DOHH2 (cell line): ENCODE measurements at regions not wholly inside any gene's neighbourhood (a gene's known extent, or its start where the extent isn't known, plus 50 kb on each side); places are given as distances from the start of the nearest gene placed in this dataset.

Source experiments
- H3F3A ChIP-seq: fragments of 200-600 bp; sonication (generic), shearing (Covaris generic); 2 replicates; pipeline ENCODE4 v1.6.0; 2016; ENCODE audit warnings: antibody characterized with exemption, mild to moderate bottlenecking; ENCODE audit not compliant: control insufficient read depth, insufficient read depth
- H3K27ac ChIP-seq: fragments of 200-600 bp; sonication (generic); 2 replicates; pipeline ENCODE4 v1.5.1; 2014; ENCODE audit warnings: low read depth, mild to moderate bottlenecking, low read length, moderate library complexity
- H3K27me3 ChIP-seq: fragments of 200-600 bp; sonication (generic); 2 replicates; pipeline ENCODE4 v1.6.1; 2014; ENCODE audit warnings: mild to moderate bottlenecking, low read length, mixed read lengths; ENCODE audit not compliant: control insufficient read depth
- H3K36me3 ChIP-seq: fragments of 200-600 bp; sonication (generic); 2 replicates; pipeline ENCODE4 v1.6.1; 2014; ENCODE audit warnings: mild to moderate bottlenecking, low read length, moderate library complexity, mixed read lengths; ENCODE audit not compliant: control insufficient read depth
- H3K4me1 ChIP-seq: fragments of 200-600 bp; sonication (generic); 2 replicates; pipeline ENCODE4 v1.6.1; 2014; ENCODE audit warnings: mild to moderate bottlenecking, low read length, mixed read lengths; ENCODE audit not compliant: control insufficient read depth
- H3K4me2 ChIP-seq: fragments of 200-600 bp; sonication (generic); 2 replicates; pipeline ENCODE4 v1.6.0; 2014; ENCODE audit warnings: mild to moderate bottlenecking, low read length, moderate library complexity
- H3K4me3 ChIP-seq: fragments of 200-600 bp; sonication (generic); 2 replicates; pipeline ENCODE4 v1.5.1; 2014; ENCODE audit warnings: mild to moderate bottlenecking, low read length, mixed read lengths
- H3K79me2 ChIP-seq: fragments of 200-600 bp; sonication (generic); 2 replicates; pipeline ENCODE4 v1.6.1; 2014; ENCODE audit warnings: mild to moderate bottlenecking, low read length, mixed read lengths; ENCODE audit not compliant: control insufficient read depth
- H3K9me2 ChIP-seq: fragments of 200-600 bp; sonication (generic); replicated peaks from 2 replicates; pipeline ENCODE4 v1.6.1; 2014; ENCODE audit warnings: mild to moderate bottlenecking, low read length, mixed read lengths; ENCODE audit not compliant: control insufficient read depth
- H3K9me3 ChIP-seq: fragments of 200-600 bp; sonication (generic); 2 replicates; pipeline ENCODE4 v1.6.1; 2014; ENCODE audit warnings: antibody characterized with exemption, low read length, mixed read lengths; ENCODE audit not compliant: control insufficient read depth, insufficient read depth
- H4K20me1 ChIP-seq: fragments of 200-600 bp; sonication (generic); 2 replicates; pipeline ENCODE4 v1.6.0; 2014; ENCODE audit warnings: low read depth, mild to moderate bottlenecking, antibody characterized with exemption, low read length, moderate library complexity; ENCODE audit not compliant: control insufficient read depth, insufficient read depth
- EZH2phosphoT487 ChIP-seq: fragments of 200-600 bp; sonication (generic); IDR thresholded peaks from 2 replicates; pipeline ENCODE4 v1.6.1; 2017; ENCODE audit warnings: borderline replicate concordance, mild to moderate bottlenecking, antibody characterized with exemption, low read length, moderate library complexity, mixed read lengths
- TF ChIP-seq, protein P1 (sequence below): fragments of 200-600 bp; sonication (generic); IDR thresholded peaks from one replicate; pipeline ENCODE4 v1.5.1; 2014; ENCODE audit warnings: antibody characterized with exemption, mild to moderate bottlenecking, low read depth, low read length; ENCODE audit not compliant: poor library complexity, severe bottlenecking

GRCh38 chr5:104987074-104987473, 1424.5 kb upstream of the NUDT12 start:
- no peaks in the 10 kb centered on the region for H3K36me3 ChIP-seq
- no peak overlapping the region for H3K4me2 ChIP-seq
- H3F3A ChIP-seq: no peaks in the 10 kb centered on the region
- H3K27ac ChIP-seq: no peak overlapping the region
- H4K20me1 ChIP-seq: no peaks in the 10 kb centered on the region
- no peaks in the 10 kb centered on the region for H3K9me3 ChIP-seq
- H3K27me3 ChIP-seq: no peaks in the 10 kb centered on the region
- no peaks in the 10 kb centered on the region for H3K9me2 ChIP-seq
- H3K4me3 ChIP-seq: no peak overlapping the region
- H3K79me2 ChIP-seq: no peaks in the 10 kb centered on the region
- TF ChIP-seq EZH2phosphoT487: no peak
- TF ChIP-seq, protein P1, sequence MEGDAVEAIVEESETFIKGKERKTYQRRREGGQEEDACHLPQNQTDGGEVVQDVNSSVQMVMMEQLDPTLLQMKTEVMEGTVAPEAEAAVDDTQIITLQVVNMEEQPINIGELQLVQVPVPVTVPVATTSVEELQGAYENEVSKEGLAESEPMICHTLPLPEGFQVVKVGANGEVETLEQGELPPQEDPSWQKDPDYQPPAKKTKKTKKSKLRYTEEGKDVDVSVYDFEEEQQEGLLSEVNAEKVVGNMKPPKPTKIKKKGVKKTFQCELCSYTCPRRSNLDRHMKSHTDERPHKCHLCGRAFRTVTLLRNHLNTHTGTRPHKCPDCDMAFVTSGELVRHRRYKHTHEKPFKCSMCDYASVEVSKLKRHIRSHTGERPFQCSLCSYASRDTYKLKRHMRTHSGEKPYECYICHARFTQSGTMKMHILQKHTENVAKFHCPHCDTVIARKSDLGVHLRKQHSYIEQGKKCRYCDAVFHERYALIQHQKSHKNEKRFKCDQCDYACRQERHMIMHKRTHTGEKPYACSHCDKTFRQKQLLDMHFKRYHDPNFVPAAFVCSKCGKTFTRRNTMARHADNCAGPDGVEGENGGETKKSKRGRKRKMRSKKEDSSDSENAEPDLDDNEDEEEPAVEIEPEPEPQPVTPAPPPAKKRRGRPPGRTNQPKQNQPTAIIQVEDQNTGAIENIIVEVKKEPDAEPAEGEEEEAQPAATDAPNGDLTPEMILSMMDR: no peak
- H3K4me1 ChIP-seq: no peaks in the 10 kb centered on the region

DNA sequence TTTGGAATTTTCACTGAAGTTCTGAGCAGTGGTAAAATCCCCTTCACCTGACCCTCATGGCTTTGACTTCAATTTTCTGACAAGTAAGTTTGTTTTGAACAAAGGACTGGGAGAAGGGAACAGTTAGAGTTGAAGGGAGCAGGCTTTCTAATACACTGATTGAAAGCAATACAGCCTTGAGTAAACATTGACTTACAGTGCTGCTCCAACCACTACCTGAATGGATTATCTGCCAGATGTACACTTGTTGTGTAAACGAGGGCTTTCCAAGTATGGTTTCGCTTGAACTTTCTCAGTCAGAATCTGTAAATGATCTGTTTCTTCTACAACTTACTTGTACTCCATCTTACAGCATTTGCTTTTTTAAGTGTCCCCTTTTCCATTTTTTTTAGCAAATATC, 1414.9 kb upstream of the NUDT12 start:
- no peak for TF ChIP-seq EZH2phosphoT487
- TF ChIP-seq, protein P1: no peak
- Histone ChIP-seq H3K4me1 (no peaks in the 10 kb centered on the region), H3F3A (no peaks in the 10 kb centered on the region)

GRCh38 chr5:104967806-104968410, 1405.3 kb upstream of the NUDT12 start:
- no peak overlapping the region for H3K4me3 ChIP-seq
- no peaks in the 10 kb centered on the region for H3K27me3 ChIP-seq
- H3K27ac ChIP-seq: no peak overlapping the region
- no peaks in the 10 kb centered on the region for H4K20me1 ChIP-seq
- no peak overlapping the region for H3K4me2 ChIP-seq
- H3K9me3 ChIP-seq: no peaks in the 10 kb centered on the region
- H3K36me3 ChIP-seq: no peaks in the 10 kb centered on the region
- no peaks in the 10 kb centered on the region; the same call in 1 of the 2 replicates for H3K9me2 ChIP-seq
- H3K79me2 ChIP-seq: no peaks in the 10 kb centered on the region
- TF ChIP-seq EZH2phosphoT487: no peak
- TF ChIP-seq, protein P1: no peak
- H3F3A ChIP-seq: no peaks in the 10 kb centered on the region
- H3K4me1 ChIP-seq: no peaks in the 10 kb centered on the region

More for the DNA sequence above, 1414.9 kb upstream of the NUDT12 start:
- H4K20me1 ChIP-seq: no peaks in the 10 kb centered on the region
- no peak overlapping the region for H3K4me3 ChIP-seq
- H3K4me2 ChIP-seq: no peak overlapping the region
- no peaks in the 10 kb centered on the region for H3K36me3 ChIP-seq
- H3K9me2 ChIP-seq: no peaks in the 10 kb centered on the region
- H3K9me3 ChIP-seq: no peaks in the 10 kb centered on the region
- no peaks in the 10 kb centered on the region for H3K27me3 ChIP-seq
- H3K79me2 ChIP-seq: no peaks in the 10 kb centered on the region
- no peak overlapping the region for H3K27ac ChIP-seq
